ENCODE measurements at regions not wholly inside any gene's neighbourhood (a gene's known extent, or its start where the extent isn't known, plus 50 kb on each side); places are given as distances from the start of the nearest gene placed in this dataset.

DNA sequence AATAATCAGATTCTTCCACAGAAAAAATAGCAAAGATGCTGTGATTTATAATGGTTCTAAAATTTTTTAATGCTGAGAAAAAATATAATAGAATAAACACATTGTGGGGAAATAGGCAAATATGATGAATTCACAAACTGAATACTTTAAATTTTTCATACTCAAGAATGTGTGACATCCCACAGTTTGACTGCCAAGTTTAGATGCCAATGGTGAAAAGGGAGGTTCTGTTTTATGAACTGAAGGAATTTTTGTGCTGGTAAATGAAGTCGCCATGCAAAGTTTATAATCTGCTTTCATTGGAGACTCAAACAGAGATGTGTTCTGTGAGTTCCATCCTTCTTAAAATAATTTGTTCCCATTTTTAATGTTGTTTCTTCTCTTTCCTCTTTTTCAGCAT lies 367.5 kb upstream of the ADAMTS16 start:
- TF ChIP-seq, protein P1, sequence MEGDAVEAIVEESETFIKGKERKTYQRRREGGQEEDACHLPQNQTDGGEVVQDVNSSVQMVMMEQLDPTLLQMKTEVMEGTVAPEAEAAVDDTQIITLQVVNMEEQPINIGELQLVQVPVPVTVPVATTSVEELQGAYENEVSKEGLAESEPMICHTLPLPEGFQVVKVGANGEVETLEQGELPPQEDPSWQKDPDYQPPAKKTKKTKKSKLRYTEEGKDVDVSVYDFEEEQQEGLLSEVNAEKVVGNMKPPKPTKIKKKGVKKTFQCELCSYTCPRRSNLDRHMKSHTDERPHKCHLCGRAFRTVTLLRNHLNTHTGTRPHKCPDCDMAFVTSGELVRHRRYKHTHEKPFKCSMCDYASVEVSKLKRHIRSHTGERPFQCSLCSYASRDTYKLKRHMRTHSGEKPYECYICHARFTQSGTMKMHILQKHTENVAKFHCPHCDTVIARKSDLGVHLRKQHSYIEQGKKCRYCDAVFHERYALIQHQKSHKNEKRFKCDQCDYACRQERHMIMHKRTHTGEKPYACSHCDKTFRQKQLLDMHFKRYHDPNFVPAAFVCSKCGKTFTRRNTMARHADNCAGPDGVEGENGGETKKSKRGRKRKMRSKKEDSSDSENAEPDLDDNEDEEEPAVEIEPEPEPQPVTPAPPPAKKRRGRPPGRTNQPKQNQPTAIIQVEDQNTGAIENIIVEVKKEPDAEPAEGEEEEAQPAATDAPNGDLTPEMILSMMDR (tag by site-specific recombination; IDR thresholded peaks at IDR 0.05) = no peak
- TF ChIP-seq ZNF701 (tag by site-specific recombination; IDR thresholded peaks at IDR 0.05) (no peak), ZNF549 (tag by site-specific recombination; IDR thresholded peaks at IDR 0.05) (no peak), ZNF645 (tag by site-specific recombination; IDR thresholded peaks at IDR 0.05) (no peak), ZNF121 (tag by site-specific recombination; IDR thresholded peaks at IDR 0.05) (no peak), TCF7L2 (IDR thresholded peaks at IDR 0.05; ENCODE audit: borderline replicate concordance, low read depth, low read length) (no peak), ZNF416 (tag by site-specific recombination; IDR thresholded peaks at IDR 0.05) (no peak), ZNF423 (tag by site-specific recombination; IDR thresholded peaks at IDR 0.05) (no peak), ZNF280D (tag by site-specific recombination; IDR thresholded peaks at IDR 0.05) (no peak), ZNF398 (tag by site-specific recombination; IDR thresholded peaks at IDR 0.05) (no peak), YY1 (tag by site-specific recombination; IDR thresholded peaks at IDR 0.05) (no peak), ZSCAN23 (tag by site-specific recombination; IDR thresholded peaks at IDR 0.05) (no peak)
